IPS DF 6.9 (cell line): ENCODE measurements at regions not wholly inside any gene's neighbourhood (a gene's known extent, or its start where the extent isn't known, plus 50 kb on each side); places are given as distances from the start of the nearest gene placed in this dataset.

ENCODE experiments used
- DNase-seq: peaks from one replicate; pipeline ENCODE4 v3.0.0-alpha.2; 2013; ENCODE audit warnings: low read depth, low spot score
- H3K27ac ChIP-seq: one replicate; pipeline ENCODE4 v1.5.1; 2013; ENCODE audit warnings: low read length, control low read depth
- H3K27me3 ChIP-seq: 2 replicates; pipeline ENCODE4 v1.6.1; 2013; ENCODE audit warnings: mild to moderate bottlenecking, low read length; ENCODE audit not compliant: control insufficient read depth, insufficient read depth
- H3K36me3 ChIP-seq: 2 replicates; pipeline ENCODE4 v1.6.1; 2013; ENCODE audit warnings: low read length; ENCODE audit not compliant: control insufficient read depth, insufficient read depth
- H3K4me1 ChIP-seq: 2 replicates; pipeline ENCODE4 v1.6.1; 2013; ENCODE audit warnings: low read length; ENCODE audit not compliant: control insufficient read depth, insufficient read depth
- H3K4me3 ChIP-seq: 2 replicates; pipeline ENCODE4 v1.5.1; 2013; ENCODE audit warnings: mild to moderate bottlenecking, low read length
- H3K9me3 ChIP-seq: 2 replicates; pipeline ENCODE4 v1.6.1; 2013; ENCODE audit warnings: low read length, inconsistent platforms; ENCODE audit not compliant: control insufficient read depth, insufficient read depth
- WGBS: extraction: QIAGEN DNeasy Blood & Tissue Kit; methylation state at CpG from one replicate; pipeline ENCODE4 v1.1.7; 2013; ENCODE audit warnings: mixed read lengths, missing lambda C conversion rate; ENCODE audit not compliant: insufficient read length, insufficient coverage; 5-methylcytosine and 5-hydroxymethylcytosine counted together

DNA sequence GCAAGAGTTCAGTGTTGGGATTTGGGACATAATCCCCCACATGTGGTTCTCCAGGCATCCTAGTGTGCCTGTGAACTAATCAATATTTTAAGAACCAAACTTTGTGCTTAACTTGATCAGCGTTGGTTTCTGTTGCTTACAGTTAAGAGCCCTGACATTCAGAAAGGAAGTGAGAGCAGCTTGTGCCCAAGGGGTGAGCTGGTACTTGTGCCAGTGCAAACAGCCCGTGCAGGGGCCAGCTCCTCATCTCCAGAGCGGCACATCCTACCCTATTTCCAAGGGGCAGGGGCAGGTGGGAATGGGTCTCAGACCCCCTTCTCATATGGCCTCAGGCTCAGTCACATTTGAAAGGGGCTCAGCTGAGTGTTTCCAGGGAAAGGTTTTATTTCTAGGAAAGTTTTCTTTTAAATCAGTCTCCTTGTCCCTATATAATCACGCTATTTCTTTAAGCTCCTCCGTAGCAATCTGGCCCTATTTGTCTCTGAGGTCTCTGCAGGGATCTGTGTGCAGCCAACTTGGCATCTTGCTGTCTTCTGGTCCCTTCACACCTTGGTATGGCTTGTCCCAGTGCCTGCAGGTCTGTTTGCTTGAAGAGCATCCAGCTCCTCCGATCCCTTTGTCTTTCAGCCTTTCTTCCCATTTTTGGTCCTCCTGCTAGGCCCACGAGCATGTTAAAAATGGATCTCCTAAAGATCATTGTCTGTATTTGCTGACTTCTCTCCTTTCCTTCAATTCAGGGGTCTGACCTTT lies 358.9 kb downstream of the HRH4 start:
- Histone ChIP-seq H3K36me3 (no peaks in the 10 kb centered on the region), H3K4me3 (no peak overlapping the region), H3K27me3 (no peaks in the 10 kb centered on the region), H3K27ac (no peak overlapping the region), H3K9me3 (no peaks in the 10 kb centered on the region), H3K4me1 (peaks cover 7% of the 10 kb centered on the region; the same call in 1 of the 2 replicates)
- no peak for DNase-seq
- no CpG with 5 or more reads among the region's 7 CpGs for WGBS

DNA sequence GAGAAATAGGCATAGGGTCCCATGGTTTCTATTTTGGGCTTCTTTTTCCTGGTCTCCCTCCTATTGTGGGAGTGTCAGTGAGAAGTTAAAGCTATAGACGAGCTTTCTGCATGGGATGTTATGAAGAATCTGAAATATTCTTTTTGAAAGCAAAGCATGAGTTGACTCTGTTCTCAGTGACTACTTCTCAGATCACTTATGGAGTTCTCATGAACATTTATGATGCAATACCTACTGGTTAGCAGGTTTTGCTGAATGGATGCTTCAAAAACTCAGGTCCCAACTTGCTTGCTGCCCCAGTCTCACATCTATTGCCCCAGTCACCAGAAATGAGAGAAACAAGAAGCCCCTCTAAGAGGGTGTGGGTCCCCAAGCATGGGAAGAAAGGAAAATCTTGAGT lies 365.0 kb downstream of the HRH4 start:
- no peak for DNase-seq

DNA sequence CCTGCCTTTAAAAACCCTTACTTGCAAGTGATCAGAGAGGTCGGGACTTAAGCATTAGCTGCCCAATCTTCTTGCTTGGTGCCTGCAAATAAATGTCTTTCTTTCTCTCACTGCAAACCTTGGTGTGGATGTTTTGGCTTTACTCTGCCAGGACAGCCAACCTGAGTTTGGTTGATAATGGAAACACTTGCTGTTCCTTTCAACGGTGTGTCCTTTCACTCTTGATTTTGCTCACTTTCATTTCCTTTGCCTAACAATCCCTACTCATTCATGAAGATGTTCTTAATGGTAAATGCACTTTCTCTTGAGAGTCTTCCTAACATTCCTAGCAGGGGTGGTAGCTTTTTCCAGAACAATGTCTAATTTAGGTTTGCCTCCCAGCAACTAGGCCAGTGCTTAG lies 366.2 kb downstream of the HRH4 start:
- DNase-seq, result no peak
- Histone ChIP-seq H3K27me3 (no peaks in the 10 kb centered on the region), H3K9me3 (no peaks in the 10 kb centered on the region), H3K4me1 (no peaks in the 10 kb centered on the region; the same call in 1 of the 2 replicates), H3K36me3 (no peaks in the 10 kb centered on the region), H3K27ac (no peak overlapping the region), H3K4me3 (no peak overlapping the region)
- no CpG with 5 or more reads among the region's 2 CpGs for WGBS

More for the DNA sequence above, 365.0 kb downstream of the HRH4 start:
- Histone ChIP-seq H3K4me3 (no peak overlapping the region), H3K9me3 (no peaks in the 10 kb centered on the region), H3K27ac (no peak overlapping the region), H3K27me3 (no peaks in the 10 kb centered on the region), H3K4me1 (no peaks in the 10 kb centered on the region; the same call in 1 of the 2 replicates), H3K36me3 (no peaks in the 10 kb centered on the region)
- WGBS, result no CpG with 5 or more reads among the region's 1 CpG

DNA sequence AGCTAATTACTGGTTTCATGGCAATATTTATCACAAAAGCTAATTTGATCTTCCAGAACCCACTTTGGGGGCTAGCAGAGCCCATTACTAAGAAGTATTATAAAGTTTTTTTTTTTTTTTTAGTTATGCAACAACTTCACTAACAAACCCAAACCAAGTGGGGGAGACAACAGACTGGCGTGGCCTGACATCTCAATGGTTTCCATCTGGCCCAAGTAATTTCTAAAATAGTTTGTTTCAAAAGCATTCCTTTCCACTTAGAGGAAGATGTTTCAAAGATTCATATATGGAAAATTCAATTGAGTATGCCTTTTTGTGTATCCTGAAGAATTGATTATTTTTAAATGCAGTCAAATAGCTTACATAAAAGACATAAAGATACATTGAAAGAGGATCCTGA lies 367.1 kb downstream of the HRH4 start:
- no peak for DNase-seq
- H3K4me3 ChIP-seq, result no peak overlapping the region
- no peak overlapping the region for H3K27ac ChIP-seq
- H3K4me1 ChIP-seq, result no peaks in the 10 kb centered on the region; the same call in 1 of the 2 replicates
- no CpG with 5 or more reads among the region's 1 CpG for WGBS
- H3K27me3 ChIP-seq, result no peaks in the 10 kb centered on the region
- H3K9me3 ChIP-seq, result no peaks in the 10 kb centered on the region
- H3K36me3 ChIP-seq, result no peaks in the 10 kb centered on the region

DNA sequence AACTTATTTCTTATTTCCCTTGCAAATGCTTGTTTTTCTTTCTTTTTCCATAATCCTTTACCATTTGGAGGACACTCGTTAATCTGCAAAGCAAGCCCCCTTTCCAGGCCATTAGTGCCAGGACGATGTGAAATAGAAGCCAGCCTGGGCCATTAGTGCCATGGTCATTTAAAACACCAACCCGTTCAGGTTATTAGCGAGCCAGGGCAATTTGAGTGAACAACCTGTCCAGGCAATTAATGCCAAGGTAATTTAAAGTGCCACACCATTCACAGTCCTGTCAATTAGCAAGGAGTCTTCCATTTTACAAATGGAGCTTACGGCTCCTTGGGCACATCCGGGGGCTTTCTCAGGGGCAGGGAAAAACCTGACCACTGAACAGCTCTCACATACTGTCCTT lies 370.6 kb downstream of the HRH4 start:
- Histone ChIP-seq H3K9me3 (no peaks in the 10 kb centered on the region), H3K36me3 (no peaks in the 10 kb centered on the region), H3K4me1 (no peaks in the 10 kb centered on the region; the same call in 1 of the 2 replicates), H3K27me3 (no peaks in the 10 kb centered on the region), H3K27ac (no peak overlapping the region), H3K4me3 (no peak overlapping the region)
- no CpG with 5 or more reads among the region's 6 CpGs for WGBS
- no peak for DNase-seq

DNA sequence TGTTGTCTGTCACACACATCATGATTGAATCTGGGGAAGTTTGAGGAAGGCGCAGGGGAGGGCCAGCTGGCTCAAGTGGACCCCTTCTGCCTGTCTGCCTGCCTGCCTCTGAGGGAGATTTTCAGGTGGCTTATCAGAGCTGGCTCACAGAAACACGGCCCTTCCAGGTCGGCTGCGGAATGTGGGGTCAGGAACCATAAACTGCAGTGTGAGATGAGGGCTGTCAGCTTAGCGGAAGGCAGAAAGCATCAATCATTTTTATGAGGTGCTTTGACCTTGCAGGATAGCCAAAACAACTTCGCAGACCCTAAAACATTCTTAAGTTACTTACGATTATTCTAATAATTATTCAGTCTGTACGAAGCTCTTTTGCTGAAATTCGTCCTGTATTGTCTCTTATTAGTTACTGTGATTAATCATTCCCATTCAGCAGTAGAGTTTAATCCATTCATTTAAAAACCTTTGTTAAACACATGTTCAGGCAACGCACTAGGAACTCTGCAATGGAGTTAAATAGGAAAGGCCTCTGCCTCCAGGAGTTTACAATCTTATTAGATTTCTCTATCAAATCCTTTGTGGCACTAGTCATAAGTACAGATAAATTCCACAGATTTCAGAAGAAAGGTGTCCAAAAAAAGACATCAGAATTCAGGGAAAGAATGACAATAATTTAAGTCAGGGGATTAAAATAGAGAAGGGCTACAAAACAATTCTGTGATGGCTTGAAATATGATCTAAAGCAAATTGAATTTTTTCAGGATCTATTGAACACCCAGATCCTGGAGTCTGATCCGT lies 371.6 kb downstream of the HRH4 start:
- H3K27me3 ChIP-seq, result no peaks in the 10 kb centered on the region
- no CpG with 5 or more reads among the region's 11 CpGs for WGBS
- H3K4me3 ChIP-seq, result no peak overlapping the region
- H3K27ac ChIP-seq, result no peak overlapping the region
- no peaks in the 10 kb centered on the region; the same call in 1 of the 2 replicates for H3K4me1 ChIP-seq
- H3K36me3 ChIP-seq, result no peaks in the 10 kb centered on the region
- H3K9me3 ChIP-seq, result no peaks in the 10 kb centered on the region
- DNase-seq, result no peak

DNA sequence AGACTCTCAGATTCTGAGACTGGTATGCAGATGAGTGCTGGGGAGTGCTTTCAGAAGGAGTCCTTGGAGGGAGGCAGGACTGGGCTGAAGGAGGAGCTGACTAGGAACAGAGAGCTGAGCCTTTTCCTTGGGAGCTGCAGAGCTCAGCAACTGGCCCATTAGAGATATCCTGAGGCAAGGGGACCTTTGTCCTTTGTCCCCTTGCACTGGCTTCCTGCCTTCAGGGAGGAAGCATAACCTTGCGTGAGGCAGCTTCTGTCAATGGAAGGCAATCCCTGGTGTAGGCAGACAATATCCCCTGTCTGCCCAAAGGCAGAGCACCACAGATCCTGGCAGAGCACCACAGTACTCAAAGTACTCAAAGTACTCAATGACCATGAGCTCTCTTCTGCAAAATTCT lies 375.3 kb downstream of the HRH4 start:
- WGBS, result no CpG with 5 or more reads among the region's 1 CpG
- H3K27me3 ChIP-seq, result no peaks in the 10 kb centered on the region
- H3K36me3 ChIP-seq, result no peaks in the 10 kb centered on the region
- H3K27ac ChIP-seq, result no peak overlapping the region
- H3K4me1 ChIP-seq, result no peaks in the 10 kb centered on the region
- DNase-seq, result no peak
- no peaks in the 10 kb centered on the region for H3K9me3 ChIP-seq
- H3K4me3 ChIP-seq, result no peak overlapping the region

DNA sequence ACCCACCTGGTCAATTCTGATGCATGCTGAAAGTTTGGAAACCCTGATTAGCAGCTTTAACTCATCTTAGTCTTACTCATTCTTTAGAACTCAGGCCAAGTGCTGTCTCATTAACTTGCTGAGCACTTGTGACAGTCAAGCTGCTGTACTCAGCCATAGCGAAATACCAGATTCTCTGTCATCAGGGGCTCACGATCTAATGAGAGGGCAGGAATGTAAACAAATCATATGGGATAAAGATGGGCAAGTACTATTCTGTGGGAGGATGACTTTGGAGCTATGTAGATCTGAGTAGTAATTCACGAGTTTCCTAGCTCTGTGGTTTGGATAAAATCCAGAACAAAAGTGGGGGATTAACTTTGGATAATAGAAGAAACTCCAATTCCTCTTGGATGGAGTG lies 376.6 kb downstream of the HRH4 start:
- WGBS, result no CpG with 5 or more reads among the region's 3 CpGs
- H3K27me3 ChIP-seq, result no peaks in the 10 kb centered on the region
- H3K4me1 ChIP-seq, result no peaks in the 10 kb centered on the region
- H3K36me3 ChIP-seq, result no peaks in the 10 kb centered on the region
- no peak overlapping the region for H3K27ac ChIP-seq
- no peaks in the 10 kb centered on the region for H3K9me3 ChIP-seq
- no peak overlapping the region for H3K4me3 ChIP-seq
- DNase-seq, result no peak

DNA sequence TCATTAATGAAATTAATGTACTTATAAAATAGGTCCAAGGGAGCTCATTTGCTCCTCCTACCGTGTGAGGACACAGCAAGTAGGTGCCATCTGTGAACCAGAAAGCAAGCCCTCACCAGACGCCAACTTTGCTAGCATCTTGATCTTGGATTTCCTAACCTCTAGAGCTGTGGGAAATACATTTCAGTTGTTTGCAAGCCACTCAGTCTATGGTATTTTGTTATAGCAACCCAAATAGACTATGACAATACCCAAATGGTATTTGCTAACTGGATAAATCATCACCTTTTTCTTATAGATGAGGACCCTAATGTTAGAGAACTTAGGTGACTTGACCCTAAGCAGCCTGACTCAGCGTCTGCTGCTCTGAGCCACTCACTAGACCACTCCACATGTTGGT lies 379.6 kb downstream of the HRH4 start:
- no peak for DNase-seq
- WGBS, result no CpG with 5 or more reads among the region's 3 CpGs
- Histone ChIP-seq H3K36me3 (no peaks in the 10 kb centered on the region), H3K27me3 (no peaks in the 10 kb centered on the region), H3K4me1 (no peaks in the 10 kb centered on the region), H3K4me3 (no peak overlapping the region), H3K9me3 (no peaks in the 10 kb centered on the region), H3K27ac (no peak overlapping the region)

DNA sequence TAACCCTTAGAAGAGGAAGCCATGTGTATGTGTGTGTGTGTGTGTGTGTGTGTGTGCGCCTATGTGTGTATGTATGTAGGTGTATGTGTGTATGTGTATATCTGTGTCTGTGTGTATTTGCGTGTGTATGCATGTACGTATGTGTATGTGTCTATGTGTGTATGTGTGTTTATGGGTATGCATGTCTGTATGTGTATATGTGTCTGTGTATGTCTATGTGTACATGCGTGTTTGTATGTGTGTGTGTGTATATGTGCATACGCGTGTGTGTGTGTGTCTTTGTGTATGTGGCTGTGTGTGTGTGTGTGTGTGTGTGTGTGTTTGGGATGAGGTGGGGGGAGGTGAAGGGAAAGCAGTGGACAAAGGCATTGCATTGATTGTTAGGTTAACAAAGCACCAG lies 380.2 kb downstream of the HRH4 start:
- H3K4me3 ChIP-seq, result no peak overlapping the region
- no peaks in the 10 kb centered on the region for H3K9me3 ChIP-seq
- H3K27me3 ChIP-seq, result no peaks in the 10 kb centered on the region
- DNase-seq, result no peak
- no peak overlapping the region for H3K27ac ChIP-seq
- no CpG with 5 or more reads among the region's 6 CpGs for WGBS
- H3K4me1 ChIP-seq, result no peaks in the 10 kb centered on the region
- H3K36me3 ChIP-seq, result no peaks in the 10 kb centered on the region
